ENCODE measurements at regions not wholly inside any gene's neighbourhood (a gene's known extent, or its start where the extent isn't known, plus 50 kb on each side); places are given as distances from the start of the nearest gene placed in this dataset.
"Not testable (repeated sequence)": the region's sequence is repeated elsewhere in the genome, so short reads cannot be mapped to it uniquely, and the experiment has no call there.

GRCh38 chr2:144638250-144638649 is 118.3 kb upstream of the ZEB2 start:
- DNase-seq (ENCODE audit: extremely low spot score); H3K4me3 ChIP-seq (ENCODE audit: low read depth, low read length); H3K36me3 ChIP-seq (ENCODE audit: insufficient read depth); H3K4me1 ChIP-seq (ENCODE audit: insufficient read depth); H3K27ac ChIP-seq (ENCODE audit: low read depth): not testable (repeated sequence)
- 84% methylated on average over 4 of the region's 4 CpGs for WGBS

- not testable (repeated sequence) for DNase-seq (ENCODE audit: extremely low spot score); H3K36me3 ChIP-seq (ENCODE audit: insufficient read depth); H3K27ac ChIP-seq (ENCODE audit: low read depth); H3K4me3 ChIP-seq (ENCODE audit: low read depth, low read length); H3K4me1 ChIP-seq (ENCODE audit: insufficient read depth)
- 95% methylated on average over 1 of the region's 1 CpG for WGBS
These were observed 116.9 kb upstream of the ZEB2 start for GRCh38 chr2:144636860-144637259.

GRCh38 chr2:144632809-144633208 is 112.9 kb upstream of the ZEB2 start:
- WGBS: 96% methylated on average over 2 of the region's 2 CpGs
- no peak for DNase-seq (ENCODE audit: extremely low spot score)
- Histone ChIP-seq H3K4me1 (ENCODE audit: insufficient read depth) (no peaks in the 10 kb centered on the region), H3K36me3 (ENCODE audit: insufficient read depth) (no peaks in the 10 kb centered on the region), H3K27ac (ENCODE audit: low read depth) (no peak overlapping the region), H3K4me3 (ENCODE audit: low read depth, low read length) (no peak overlapping the region)

- no peak for DNase-seq (ENCODE audit: extremely low spot score)
- H3K27ac ChIP-seq (ENCODE audit: low read depth): no peak overlapping the region
These were observed 111.7 kb upstream of the ZEB2 start for GRCh38 chr2:144631636-144632035.

GRCh38 chr2:144630459-144631215 is 110.7 kb upstream of the ZEB2 start:
- H3K4me3 ChIP-seq (ENCODE audit: low read depth, low read length): no peak overlapping the region
- WGBS: 87% methylated on average over 2 of the region's 2 CpGs
- DNase-seq (ENCODE audit: extremely low spot score): no peak
- no peaks in the 10 kb centered on the region for H3K4me1 ChIP-seq (ENCODE audit: insufficient read depth)
- no peak overlapping the region for H3K27ac ChIP-seq (ENCODE audit: low read depth)
- no peaks in the 10 kb centered on the region for H3K36me3 ChIP-seq (ENCODE audit: insufficient read depth)

More at GRCh38 chr2:144631636-144632035, 111.7 kb upstream of the ZEB2 start:
- Histone ChIP-seq H3K4me3 (ENCODE audit: low read depth, low read length) (no peak overlapping the region), H3K4me1 (ENCODE audit: insufficient read depth) (no peaks in the 10 kb centered on the region), H3K36me3 (ENCODE audit: insufficient read depth) (no peaks in the 10 kb centered on the region)
- 73% methylated on average over 1 of the region's 1 CpG for WGBS

GRCh38 chr2:144629935-144630334 is 110.0 kb upstream of the ZEB2 start:
- Histone ChIP-seq H3K4me1 (ENCODE audit: insufficient read depth) (no peaks in the 10 kb centered on the region), H3K27ac (ENCODE audit: low read depth) (no peak overlapping the region), H3K36me3 (ENCODE audit: insufficient read depth) (no peaks in the 10 kb centered on the region), H3K4me3 (ENCODE audit: low read depth, low read length) (no peak overlapping the region)
- no peak for DNase-seq (ENCODE audit: extremely low spot score)

GRCh38 chr2:144628566-144628965 is 108.6 kb upstream of the ZEB2 start:
- no peaks in the 10 kb centered on the region for H3K36me3 ChIP-seq (ENCODE audit: insufficient read depth)
- no peak overlapping the region for H3K27ac ChIP-seq (ENCODE audit: low read depth)
- no peak for DNase-seq (ENCODE audit: extremely low spot score)
- no peak overlapping the region for H3K4me3 ChIP-seq (ENCODE audit: low read depth, low read length)
- no peaks in the 10 kb centered on the region for H3K4me1 ChIP-seq (ENCODE audit: insufficient read depth)

- no peaks in the 10 kb centered on the region for H3K4me1 ChIP-seq (ENCODE audit: insufficient read depth)
- DNase-seq (ENCODE audit: extremely low spot score): no peak
- H3K36me3 ChIP-seq (ENCODE audit: insufficient read depth): no peaks in the 10 kb centered on the region
- H3K27ac ChIP-seq (ENCODE audit: low read depth): no peak overlapping the region
- WGBS: 81% methylated on average over 5 of the region's 5 CpGs
- H3K4me3 ChIP-seq (ENCODE audit: low read depth, low read length): no peak overlapping the region
These were observed 105.7 kb upstream of the ZEB2 start for GRCh38 chr2:144625626-144626025.

GRCh38 chr2:144625226-144625625 is 105.3 kb upstream of the ZEB2 start:
- WGBS: 91% methylated on average over 3 of the region's 3 CpGs
- Histone ChIP-seq H3K4me1 (ENCODE audit: insufficient read depth) (no peaks in the 10 kb centered on the region), H3K27ac (ENCODE audit: low read depth) (no peak overlapping the region), H3K36me3 (ENCODE audit: insufficient read depth) (no peaks in the 10 kb centered on the region), H3K4me3 (ENCODE audit: low read depth, low read length) (no peak overlapping the region)
- no peak for DNase-seq (ENCODE audit: extremely low spot score)

GRCh38 chr2:144624451-144624850 is 104.5 kb upstream of the ZEB2 start:
- 96% methylated on average over 4 of the region's 4 CpGs for WGBS
- H3K4me3 ChIP-seq (ENCODE audit: low read depth, low read length): no peak overlapping the region
- H3K36me3 ChIP-seq (ENCODE audit: insufficient read depth): no peaks in the 10 kb centered on the region
- H3K4me1 ChIP-seq (ENCODE audit: insufficient read depth): no peaks in the 10 kb centered on the region
- H3K27ac ChIP-seq (ENCODE audit: low read depth): no peak overlapping the region
- no peak for DNase-seq (ENCODE audit: extremely low spot score)

GRCh38 chr2:144622373-144622772 is 102.5 kb upstream of the ZEB2 start:
- not testable (repeated sequence) for H3K4me1 ChIP-seq (ENCODE audit: insufficient read depth); H3K27ac ChIP-seq (ENCODE audit: low read depth); H3K4me3 ChIP-seq (ENCODE audit: low read depth, low read length); DNase-seq (ENCODE audit: extremely low spot score); H3K36me3 ChIP-seq (ENCODE audit: insufficient read depth)
- WGBS: 85% methylated on average over 1 of the region's 1 CpG

- Histone ChIP-seq H3K4me3 (ENCODE audit: low read depth, low read length) (no peak overlapping the region), H3K27ac (ENCODE audit: low read depth) (no peak overlapping the region), H3K36me3 (ENCODE audit: insufficient read depth) (no peaks in the 10 kb centered on the region), H3K4me1 (ENCODE audit: insufficient read depth) (no peaks in the 10 kb centered on the region)
- no peak for DNase-seq (ENCODE audit: extremely low spot score)
- 94% methylated on average over 3 of the region's 3 CpGs for WGBS
These were observed 101.3 kb upstream of the ZEB2 start for GRCh38 chr2:144621266-144621665.

- WGBS: 63% methylated on average over 3 of the region's 3 CpGs
- no peak overlapping the region for H3K27ac ChIP-seq (ENCODE audit: low read depth)
These were observed 99.8 kb upstream of the ZEB2 start for GRCh38 chr2:144619760-144620159.

GRCh38 chr2:144617171-144617570 is 97.3 kb upstream of the ZEB2 start:
- H3K36me3 ChIP-seq (ENCODE audit: insufficient read depth); DNase-seq (ENCODE audit: extremely low spot score); H3K4me3 ChIP-seq (ENCODE audit: low read depth, low read length); H3K27ac ChIP-seq (ENCODE audit: low read depth); H3K4me1 ChIP-seq (ENCODE audit: insufficient read depth): not testable (repeated sequence)
- WGBS: 99% methylated on average over 6 of the region's 6 CpGs

More at GRCh38 chr2:144619760-144620159, 99.8 kb upstream of the ZEB2 start:
- DNase-seq (ENCODE audit: extremely low spot score): no peak
- H3K36me3 ChIP-seq (ENCODE audit: insufficient read depth): no peaks in the 10 kb centered on the region
- no peak overlapping the region for H3K4me3 ChIP-seq (ENCODE audit: low read depth, low read length)
- no peaks in the 10 kb centered on the region for H3K4me1 ChIP-seq (ENCODE audit: insufficient read depth)
